H9 (cell line): ENCODE measurements at regions not wholly inside any gene's neighbourhood (a gene's known extent, or its start where the extent isn't known, plus 50 kb on each side); places are given as distances from the start of the nearest gene placed in this dataset.

Experiments used
- DNase-seq: peaks from one replicate; pipeline ENCODE4 v3.0.0-alpha.2; 2017
- H2AFZ ChIP-seq: one replicate; pipeline ENCODE4 v1.6.1; 2013; ENCODE audit warnings: mild to moderate bottlenecking, low read length, control low read depth, moderate library complexity
- H2AK5ac ChIP-seq: 2 replicates; pipeline ENCODE4 v1.6.1; 2013; ENCODE audit warnings: low read length, control low read depth, mixed read lengths; ENCODE audit not compliant: insufficient read length
- H2BK120ac ChIP-seq: one replicate; pipeline ENCODE4 v1.6.1; 2013; ENCODE audit warnings: low read depth, mild to moderate bottlenecking, low read length, control low read depth, inconsistent platforms; ENCODE audit not compliant: poor library complexity, severe bottlenecking
- H2BK12ac ChIP-seq: 2 replicates; pipeline ENCODE4 v1.6.1; 2013; ENCODE audit warnings: low read length, control low read depth, mixed read lengths, low read depth; ENCODE audit not compliant: insufficient read length
- H2BK15ac ChIP-seq: 2 replicates; pipeline ENCODE4 v1.6.1; 2013; ENCODE audit warnings: low read depth, low read length, control low read depth
- H2BK20ac ChIP-seq: one replicate; pipeline ENCODE4 v1.6.1; 2013; ENCODE audit warnings: low read depth, mild to moderate bottlenecking, low read length, control low read depth, inconsistent platforms; ENCODE audit not compliant: poor library complexity, severe bottlenecking
- H2BK5ac ChIP-seq: 2 replicates; pipeline ENCODE4 v1.6.1; 2013; ENCODE audit warnings: low read length, control low read depth, mixed read lengths; ENCODE audit not compliant: insufficient read length
- H3K14ac ChIP-seq: 2 replicates; pipeline ENCODE4 v1.6.1; 2013; ENCODE audit warnings: low read length, control low read depth; ENCODE audit not compliant: insufficient read depth
- H3K18ac ChIP-seq: 2 replicates; pipeline ENCODE4 v1.6.1; 2013; ENCODE audit warnings: low read depth, mild to moderate bottlenecking, mixed read lengths, low read length, control low read depth; ENCODE audit not compliant: insufficient read length
- H3K23ac ChIP-seq: 2 replicates; pipeline ENCODE4 v1.6.1; 2013; ENCODE audit warnings: low read length, control low read depth, mixed read lengths, low read depth; ENCODE audit not compliant: insufficient read length
- H3K23me2 ChIP-seq: 2 replicates; pipeline ENCODE4 v1.6.1; 2013; ENCODE audit warnings: low read depth, mild to moderate bottlenecking, mixed read lengths, low read length, control low read depth; ENCODE audit not compliant: insufficient read length, poor library complexity, severe bottlenecking
- H3K27ac ChIP-seq: 2 replicates; pipeline ENCODE4 v1.5.1; 2013; ENCODE audit warnings: low read length, control low read depth, mixed read lengths, low read depth; ENCODE audit not compliant: insufficient read length
- H3K27me3 ChIP-seq: 2 replicates; pipeline ENCODE4 v1.6.1; 2013; ENCODE audit warnings: low read length, control low read depth, inconsistent platforms; ENCODE audit not compliant: insufficient read depth
- H3K4ac ChIP-seq: 2 replicates; pipeline ENCODE4 v1.6.1; 2013; ENCODE audit warnings: low read depth, mild to moderate bottlenecking, control low read depth, inconsistent platforms, low read length, moderate library complexity
- H3K4me1 ChIP-seq: 2 replicates; pipeline ENCODE4 v1.6.1; 2013; ENCODE audit warnings: low read length, control low read depth, inconsistent platforms; ENCODE audit not compliant: insufficient read depth
- H3K4me2 ChIP-seq: 2 replicates; pipeline ENCODE4 v1.6.1; 2013; ENCODE audit warnings: low read length, control low read depth, mixed read lengths; ENCODE audit not compliant: insufficient read length, insufficient read depth
- H3K56ac ChIP-seq: 2 replicates; pipeline ENCODE4 v1.6.1; 2013; ENCODE audit warnings: low read depth, mild to moderate bottlenecking, mixed read lengths, low read length, control low read depth; ENCODE audit not compliant: insufficient read length
- H3K79me1 ChIP-seq: 2 replicates; pipeline ENCODE4 v1.6.1; 2013; ENCODE audit warnings: low read depth, mild to moderate bottlenecking, moderate library complexity, low read length, control low read depth, inconsistent platforms; ENCODE audit not compliant: insufficient read depth, poor library complexity, severe bottlenecking
- H3K79me2 ChIP-seq: 2 replicates; pipeline ENCODE4 v1.6.1; 2013; ENCODE audit warnings: low read length, control low read depth, inconsistent platforms; ENCODE audit not compliant: insufficient read depth
- H3K9ac ChIP-seq: 2 replicates; pipeline ENCODE4 v1.6.1; 2013; ENCODE audit warnings: low read length, control low read depth, mixed read lengths; ENCODE audit not compliant: insufficient read length; ENCODE audit errors: extremely low read depth
- H3K9me3 ChIP-seq: one replicate; pipeline ENCODE4 v1.6.1; 2013; ENCODE audit warnings: low read depth, low read length, inconsistent platforms; ENCODE audit not compliant: control insufficient read depth
- H3T11ph ChIP-seq: one replicate; pipeline ENCODE4 v1.6.1; 2013; ENCODE audit warnings: mild to moderate bottlenecking, low read length, control low read depth, inconsistent platforms
- H4K20me1 ChIP-seq: one replicate; pipeline ENCODE4 v1.6.1; 2013; ENCODE audit not compliant: control insufficient read depth, insufficient read length, insufficient read depth
- H4K5ac ChIP-seq: 2 replicates; pipeline ENCODE4 v1.6.1; 2013; ENCODE audit warnings: low read depth, mild to moderate bottlenecking, mixed read lengths, low read length, control low read depth; ENCODE audit not compliant: insufficient read length
- H4K8ac ChIP-seq: replicated peaks from 2 replicates; pipeline ENCODE4 v1.6.1; 2013; ENCODE audit warnings: low read length, control low read depth, mixed read lengths, low read depth; ENCODE audit not compliant: insufficient read length
- H4K91ac ChIP-seq: 2 replicates; pipeline ENCODE4 v1.6.1; 2013; ENCODE audit warnings: low read depth, mild to moderate bottlenecking, moderate library complexity, mixed read lengths, low read length, control low read depth; ENCODE audit not compliant: insufficient read length
- H3K27ac Mint-ChIP-seq, 3 experiments: 2 replicates in 2 of 3; 3 replicates in 1 of 3; pipeline ENCODE4 v1.8.0; 2020 to 2021; ENCODE audit warnings: mixed read lengths in 3 of 3, mild to moderate bottlenecking in 1 of 3, moderate library complexity in 1 of 3
- H3K27me3 Mint-ChIP-seq: 2 replicates; pipeline ENCODE4 v1.8.0; 2021; ENCODE audit warnings: low read depth, mild to moderate bottlenecking, moderate library complexity, mixed read lengths
- H3K36me3 Mint-ChIP-seq, 3 experiments: 2 replicates in 2 of 3; 3 replicates in 1 of 3; pipeline ENCODE4 v1.8.0; 2020 to 2021; ENCODE audit warnings: low read depth in 3 of 3, mixed read lengths in 3 of 3; ENCODE audit not compliant: insufficient read depth in 1 of 3
- H3K4me1 Mint-ChIP-seq, 2 experiments: 2 replicates each; pipeline ENCODE4 v1.8.0; 2020; ENCODE audit warnings: mixed read lengths in 2 of 2
- H3K4me3 Mint-ChIP-seq, 2 experiments: 2 replicates in 1 of 2; 3 replicates in 1 of 2; pipeline ENCODE4 v1.8.0; 2020 to 2021; ENCODE audit warnings: mild to moderate bottlenecking in 2 of 2, mixed read lengths in 2 of 2, moderate library complexity in 1 of 2
- H3K9me3 Mint-ChIP-seq, 2 experiments: 2 replicates in 1 of 2; 3 replicates in 1 of 2; pipeline ENCODE4 v1.8.0; 2020; ENCODE audit warnings: mild to moderate bottlenecking in 2 of 2, mixed read lengths in 2 of 2, moderate library complexity in 1 of 2
- CTCF ChIP-seq: fragments of 200-600 bp; sonication (generic); conservative IDR thresholded peaks from 3 replicates; pipeline ENCODE4 v1.8.0; 2021; ENCODE audit warnings: antibody characterized with exemption, mild to moderate bottlenecking
- WGBS: extraction: QIAGEN DNeasy Blood & Tissue Kit; methylation state at CpG from one replicate; pipeline ENCODE4 v1.1.7; 2013; ENCODE audit warnings: missing lambda C conversion rate, low lambda C conversion rate, mixed read lengths; ENCODE audit not compliant: insufficient read length; ENCODE audit errors: extremely low coverage; 5-methylcytosine and 5-hydroxymethylcytosine counted together

- H4K20me1 ChIP-seq, result no peaks in the 10 kb centered on the region
- H3T11ph ChIP-seq, result no peak overlapping the region
- H3K4ac ChIP-seq, result no peak overlapping the region
- H3K56ac ChIP-seq, result no peak overlapping the region
- H2BK120ac ChIP-seq, result no peak overlapping the region
- no peak overlapping the region for H3K18ac ChIP-seq
- no peak overlapping the region for H2AK5ac ChIP-seq
- no peaks in the 10 kb centered on the region for H3K9me3 Mint-ChIP-seq
- H3K14ac ChIP-seq, result no peak overlapping the region
- H3K23ac ChIP-seq, result no peak overlapping the region
- no peaks in the 10 kb centered on the region for H3K79me1 ChIP-seq
- peaks cover 12% of the 10 kb centered on the region in 2 experiments for H3K4me1 Mint-ChIP-seq
- H2AFZ ChIP-seq, result no peak overlapping the region
- no peak overlapping the region for H2BK15ac ChIP-seq
- DNase-seq, result no peak
- H3K4me3 Mint-ChIP-seq, result no peak overlapping the region
- no CpG with 5 or more reads among the region's 7 CpGs for WGBS
- no peak overlapping the region for H4K91ac ChIP-seq
- H3K4me2 ChIP-seq, result no peak overlapping the region
- no peak overlapping the region for H2BK12ac ChIP-seq
- no peaks in the 10 kb centered on the region for H3K9me3 ChIP-seq
- no peak overlapping the region for H3K27ac Mint-ChIP-seq
- no peak for TF ChIP-seq CTCF
- H3K23me2 ChIP-seq, result no peaks in the 10 kb centered on the region
- H3K36me3 Mint-ChIP-seq, result no peaks in the 10 kb centered on the region
- no peak overlapping the region for H3K27ac ChIP-seq
- no peak overlapping the region for H2BK20ac ChIP-seq
- H3K9ac ChIP-seq, result no peak overlapping the region
- H4K8ac ChIP-seq, result no peak overlapping the region
- no peak overlapping the region for H4K5ac ChIP-seq
- H3K27me3 ChIP-seq, result no peaks in the 10 kb centered on the region
- no peaks in the 10 kb centered on the region; the same call in none of the 2 replicates for H3K27me3 Mint-ChIP-seq
- no peaks in the 10 kb centered on the region for H3K4me1 ChIP-seq
- H3K79me2 ChIP-seq, result no peaks in the 10 kb centered on the region
- H2BK5ac ChIP-seq, result no peak overlapping the region
Measured at GRCh38 chr16:77549876-77550275, 115.0 kb upstream of the ADAMTS18 start.
